NCI-H1417 (cell line): ENCODE measurements at regions not wholly inside any gene's neighbourhood (a gene's known extent, or its start where the extent isn't known, plus 50 kb on each side); places are given as distances from the start of the nearest gene placed in this dataset.

Experiments
- DNase-seq, 3 experiments: peaks; one replicate each; lab custom pipeline; 2025; lab: John Stamatoyannopoulos, UW

DNA sequence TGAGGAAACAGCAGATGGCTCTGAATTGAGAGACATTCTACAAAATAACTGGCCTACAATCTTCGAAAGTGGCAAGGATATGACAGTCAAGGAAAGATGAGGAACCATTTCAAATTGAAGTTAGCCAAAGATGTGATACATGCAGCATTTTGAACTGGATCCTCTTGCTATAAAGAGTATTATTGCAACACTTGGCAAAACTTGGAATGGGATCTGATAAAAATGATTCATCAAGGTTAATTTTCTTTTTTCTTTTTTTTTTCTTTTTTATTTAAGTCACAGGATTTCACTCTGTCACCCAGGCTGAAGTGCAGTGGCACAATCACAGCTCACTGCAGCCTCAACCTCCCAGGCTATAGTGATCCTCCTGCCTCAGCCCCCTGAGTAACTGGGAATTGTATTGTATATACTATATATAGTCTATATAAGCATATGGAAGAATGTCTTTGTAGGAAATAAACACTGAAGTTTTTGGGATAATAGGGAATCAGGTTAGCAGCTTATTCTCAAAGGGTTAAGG lies 49.8 kb upstream of the GJA8 start:
- DNase-seq: no peak
